NCI-H510A treated with DMSO at 0.1 percent for 48 hours (cell line): ENCODE measurements at regions not wholly inside any gene's neighbourhood (a gene's known extent, or its start where the extent isn't known, plus 50 kb on each side); places are given as distances from the start of the nearest gene placed in this dataset.
A peak's percentile ranks its signal among the peaks of the same experiment; 100 is the strongest.
"Not testable (repeated sequence)": the region's sequence is repeated elsewhere in the genome, so short reads cannot be mapped to it uniquely, and the experiment has no call there.

Experiments
- DNase-seq: peaks from one replicate; lab custom pipeline; 2025; lab: John Stamatoyannopoulos, UW

GRCh38 chrX:128616933-128617332 lies 564.7 kb upstream of the ACTRT1 start:
- DNase-seq, result no peak

- DNase-seq, result not testable (repeated sequence)
Observed at GRCh38 chrX:128606817-128607216, 554.6 kb upstream of the ACTRT1 start.

- not testable (repeated sequence) for DNase-seq
Observed at GRCh38 chrX:128606357-128606756, 554.2 kb upstream of the ACTRT1 start.

DNA sequence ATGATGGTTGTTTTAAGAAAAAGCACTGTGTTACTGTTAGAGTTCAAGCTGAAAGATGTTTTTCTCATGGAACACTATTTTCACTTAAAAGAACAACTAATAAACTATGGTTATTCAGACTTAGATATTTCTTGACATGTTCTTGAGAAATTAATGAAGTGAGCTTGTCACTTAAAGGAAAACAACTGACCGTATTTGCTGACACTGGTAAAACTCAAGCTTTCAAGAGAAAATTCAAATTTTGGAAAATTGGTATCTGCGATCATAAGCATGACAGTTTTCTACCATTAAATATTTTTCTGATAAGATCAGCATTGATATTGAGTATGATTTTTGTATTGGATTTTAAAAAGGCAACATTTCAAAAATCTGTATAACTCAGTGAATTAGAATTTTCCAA lies 549.5 kb upstream of the ACTRT1 start:
- no peak for DNase-seq

- peak; percentile 23 for DNase-seq
Observed at GRCh38 chrX:128599632-128600031, 547.4 kb upstream of the ACTRT1 start.

DNA sequence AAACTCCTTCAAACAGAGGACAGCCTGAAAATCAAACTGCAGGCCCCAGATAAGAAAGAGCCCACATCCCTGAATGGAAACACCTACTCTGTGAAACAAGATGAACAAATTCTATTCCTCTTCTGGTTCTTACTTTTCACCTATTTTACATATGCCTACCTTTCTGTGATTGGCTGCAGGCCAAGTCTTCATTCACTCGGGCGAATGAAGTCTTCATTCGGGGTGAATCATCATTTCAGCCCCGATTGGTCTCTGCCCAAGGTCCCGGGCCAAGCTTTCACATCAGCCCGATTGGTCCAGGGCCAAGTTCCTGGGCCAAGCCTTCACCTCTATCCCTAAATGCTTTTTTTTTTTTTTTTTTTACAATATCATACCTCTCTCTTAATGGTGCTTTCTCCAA lies 529.8 kb upstream of the ACTRT1 start:
- DNase-seq, result no peak

DNA sequence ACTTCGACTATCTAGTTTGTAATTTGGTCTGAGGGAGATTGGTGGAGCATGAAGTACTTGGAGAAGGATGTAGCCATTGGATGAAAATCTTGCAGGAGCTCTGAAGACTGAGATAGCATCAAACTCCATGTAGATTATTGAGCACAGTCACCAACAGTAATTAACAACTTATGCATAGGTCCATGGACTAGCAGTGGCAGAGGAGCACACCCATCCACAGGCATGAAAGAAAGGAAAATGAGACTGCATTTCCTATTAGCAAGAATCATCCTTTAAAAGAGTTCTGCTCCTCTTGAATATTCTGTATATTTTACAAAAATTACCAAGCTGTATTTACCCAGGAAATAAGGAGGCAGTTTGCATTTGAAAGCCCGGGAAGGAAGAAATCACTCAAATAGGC lies 529.4 kb upstream of the ACTRT1 start:
- no peak for DNase-seq

DNA sequence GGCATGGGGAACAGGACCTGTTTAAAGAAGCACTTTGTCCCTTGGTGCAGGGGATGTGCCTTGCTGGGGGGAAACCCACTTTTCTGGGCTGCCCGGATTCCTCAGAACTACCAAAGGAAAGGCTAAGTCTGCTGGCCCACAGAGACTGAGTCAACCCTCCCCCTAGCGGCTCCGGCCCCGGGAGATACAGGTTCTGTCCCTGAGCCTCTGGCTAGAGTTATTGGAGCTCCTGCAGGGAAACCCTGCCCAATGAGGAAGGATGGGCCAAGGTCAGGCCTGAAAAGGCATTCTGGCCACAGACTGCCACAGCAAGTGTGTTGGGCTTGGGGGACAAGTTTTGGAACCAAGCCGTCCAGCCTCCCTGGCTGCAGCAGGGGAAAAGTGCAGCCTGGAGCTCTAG lies 490.9 kb upstream of the ACTRT1 start:
- DNase-seq, result no peak

DNA sequence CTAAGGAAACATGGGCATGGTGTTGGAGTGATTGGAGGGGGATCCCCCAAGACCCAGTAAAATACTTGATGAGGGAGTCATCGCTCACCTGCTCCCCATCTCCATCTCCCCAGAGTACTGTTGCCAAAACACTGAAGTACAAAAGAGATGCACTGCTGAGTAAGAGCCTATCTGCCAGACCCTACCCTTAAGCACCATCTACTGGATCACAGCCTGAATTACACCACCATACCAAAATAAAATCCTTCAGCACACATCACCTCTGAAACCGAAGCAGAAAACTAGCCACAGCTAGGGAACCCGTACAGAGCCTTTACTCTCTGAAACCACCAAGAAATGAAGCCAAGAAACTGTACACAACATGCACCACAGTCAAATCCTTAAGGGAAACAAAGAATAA lies 466.3 kb upstream of the ACTRT1 start:
- no peak for DNase-seq

DNA sequence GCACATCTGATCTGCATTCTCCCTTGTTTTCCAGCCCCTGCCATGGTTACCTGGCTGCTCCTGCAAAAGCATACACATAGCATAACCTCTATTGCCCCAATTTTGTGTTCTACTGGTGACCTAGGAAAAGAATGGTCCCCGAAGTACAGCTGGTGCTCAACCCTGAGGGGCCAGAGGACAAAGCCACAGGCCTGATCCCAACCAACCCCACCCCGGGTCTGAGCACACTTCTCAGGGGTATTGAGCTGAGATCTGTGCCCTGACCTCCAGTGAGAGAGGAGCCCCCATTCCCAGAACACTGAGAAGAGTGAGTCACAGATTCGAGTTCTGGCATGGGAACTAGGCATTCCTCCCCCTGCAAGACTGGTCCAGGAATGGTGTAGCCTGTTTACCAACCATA lies 465.5 kb upstream of the ACTRT1 start:
- DNase-seq, result no peak

DNA sequence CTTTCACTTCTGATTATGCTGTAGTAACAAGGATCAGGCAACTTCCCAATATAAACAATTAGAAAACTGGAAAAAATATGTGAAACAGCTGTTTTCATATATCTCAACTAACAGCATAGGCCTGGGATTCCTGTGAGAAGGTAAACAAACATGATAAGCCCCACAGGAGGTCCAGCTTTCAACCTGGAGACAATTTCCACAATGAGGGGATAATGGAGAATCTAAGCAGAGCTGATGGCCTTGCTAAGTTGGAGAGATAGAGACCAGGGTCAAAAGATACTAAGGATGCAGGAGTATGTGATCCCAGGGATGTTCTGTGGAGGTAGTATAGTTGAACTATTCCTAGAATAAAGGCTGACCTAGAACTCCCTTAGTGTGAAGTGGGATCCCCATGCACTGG lies 452.3 kb upstream of the ACTRT1 start:
- no peak for DNase-seq

DNA sequence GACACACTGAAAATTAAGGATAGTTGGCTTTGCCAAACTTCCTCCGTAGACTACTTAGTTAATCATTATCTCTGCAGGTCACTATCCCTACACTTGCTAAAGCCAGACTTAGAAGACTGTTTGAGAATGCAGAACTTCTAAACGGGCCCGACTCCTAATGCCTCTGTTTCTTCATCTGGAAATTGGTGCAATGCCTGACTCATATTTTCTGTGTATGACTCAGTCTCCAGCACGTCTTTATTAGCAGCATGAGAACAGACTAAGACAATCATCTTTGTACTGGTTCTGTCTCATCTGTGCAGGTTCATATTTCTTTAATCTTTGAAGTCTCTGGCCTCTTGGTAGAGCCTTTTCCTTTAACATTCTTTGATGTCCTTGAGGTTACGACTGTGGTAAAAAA lies 411.9 kb upstream of the ACTRT1 start:
- DNase-seq, result no peak

- no peak for DNase-seq
Observed at GRCh38 chrX:128460835-128461234, 408.6 kb upstream of the ACTRT1 start.

DNA sequence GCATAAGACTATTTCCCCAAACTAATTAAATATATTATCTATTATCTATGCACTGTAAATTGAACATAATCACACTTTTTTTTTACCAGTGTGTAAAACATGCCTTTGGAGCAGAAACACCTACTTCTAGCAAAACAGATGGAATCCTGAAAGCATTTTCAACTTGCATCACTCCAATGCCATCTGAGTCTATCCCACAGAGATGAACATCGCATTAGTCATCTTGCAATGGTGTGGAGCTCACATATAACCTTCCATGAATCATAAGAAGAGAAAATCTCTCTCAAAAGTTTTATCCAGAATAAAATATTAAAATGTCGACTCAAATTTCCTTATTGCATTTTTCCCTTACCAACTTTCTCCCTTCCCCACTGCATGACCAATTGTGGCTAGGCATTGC lies 406.7 kb upstream of the ACTRT1 start:
- no peak for DNase-seq

- DNase-seq, result no peak
Observed at GRCh38 chrX:128457674-128458073, 405.5 kb upstream of the ACTRT1 start.

DNA sequence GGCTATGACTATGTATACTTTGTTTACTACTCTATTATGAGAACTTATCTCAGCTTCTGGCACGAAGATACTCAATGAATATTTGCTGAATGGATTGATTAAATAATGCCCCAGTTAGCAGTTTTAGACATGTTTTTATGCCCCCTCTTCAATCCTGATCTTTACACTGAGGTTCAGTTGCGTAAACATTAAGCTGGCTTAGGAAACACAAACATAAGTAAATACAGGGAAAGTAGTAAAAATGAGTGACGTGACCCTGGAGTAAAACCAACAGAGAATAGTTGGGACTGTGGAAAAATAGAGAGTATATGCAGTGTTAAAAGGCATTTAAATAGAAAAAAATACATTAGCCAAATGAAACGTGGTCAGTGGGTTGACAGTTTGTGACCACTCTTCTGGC lies 387.0 kb upstream of the ACTRT1 start:
- no peak for DNase-seq

DNA sequence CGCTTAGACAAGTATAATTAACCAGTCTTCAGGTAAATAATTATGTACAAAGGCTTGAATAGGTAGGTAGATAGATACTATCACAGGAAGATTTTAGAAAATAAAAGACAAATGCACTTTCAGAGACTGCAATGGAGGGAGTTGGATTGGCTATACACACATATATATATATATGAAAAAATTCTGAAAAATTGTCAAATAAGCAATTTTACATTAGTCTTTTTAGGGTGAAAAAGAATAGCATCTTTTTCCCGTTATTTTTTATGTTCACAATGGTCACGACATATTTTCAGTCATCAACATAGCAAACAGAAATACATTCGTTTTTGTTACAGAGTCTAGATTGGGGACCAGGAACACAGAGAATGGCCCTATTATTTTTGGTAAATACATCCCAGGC lies 385.9 kb upstream of the ACTRT1 start:
- DNase-seq, result no peak

- DNase-seq, result peak; percentile 34
Observed at GRCh38 chrX:128436397-128437103, 384.3 kb upstream of the ACTRT1 start.

DNA sequence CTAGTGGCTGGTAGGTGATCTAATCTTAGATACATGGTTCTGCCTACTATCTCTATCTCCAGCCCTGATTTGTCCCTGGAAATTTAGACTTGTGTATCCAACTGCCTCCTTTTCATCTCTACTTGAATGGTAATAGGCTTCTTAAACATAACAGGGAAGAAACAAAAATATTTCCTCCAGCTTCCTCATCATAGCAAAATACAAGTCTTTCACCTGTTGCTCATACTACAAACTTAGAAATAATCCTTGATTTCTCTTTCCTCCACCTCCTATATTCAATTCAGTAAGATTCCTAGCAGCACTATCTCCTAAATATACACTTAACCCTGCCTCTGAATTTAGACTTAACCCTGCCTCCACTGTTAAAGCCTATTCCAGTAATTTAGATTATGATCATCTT lies 373.3 kb upstream of the ACTRT1 start:
- DNase-seq, result no peak

DNA sequence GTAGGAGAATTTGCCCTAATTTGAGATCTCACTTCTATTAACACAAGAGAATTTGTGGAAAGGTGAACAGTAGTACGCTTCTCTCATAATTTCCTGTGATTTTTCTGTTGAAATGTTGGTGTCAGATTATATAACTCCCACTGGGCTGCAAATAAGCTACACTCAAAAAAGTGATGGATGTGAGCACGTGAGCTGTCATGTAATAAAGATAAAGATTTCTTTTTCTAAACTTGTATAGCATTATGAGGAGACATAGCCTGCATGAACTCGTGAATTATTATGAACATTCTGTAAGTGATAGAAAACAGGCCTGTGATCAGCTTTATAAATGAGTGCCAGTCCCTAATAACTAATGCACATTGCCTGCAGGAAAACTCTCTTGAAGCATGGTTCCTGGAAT lies 356.6 kb upstream of the ACTRT1 start:
- no peak for DNase-seq

DNA sequence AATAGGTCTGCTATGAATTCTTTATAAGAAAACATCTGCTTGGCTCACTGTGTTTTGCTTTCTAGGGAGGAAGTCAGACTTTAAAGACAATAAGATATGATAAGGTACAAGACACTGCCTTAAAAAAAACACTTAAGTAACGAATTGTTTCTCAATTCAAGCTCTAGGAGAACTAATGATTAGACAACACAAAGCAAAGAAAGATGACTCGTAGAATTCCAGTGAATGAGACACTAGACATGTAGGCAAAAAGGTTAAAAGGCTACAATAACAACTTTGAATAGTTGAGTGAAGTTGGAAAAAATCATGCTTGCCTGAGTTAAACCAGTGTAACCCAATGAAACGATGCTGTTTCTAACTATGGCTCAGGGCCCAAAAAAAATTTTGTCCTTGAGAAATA lies 344.4 kb upstream of the ACTRT1 start:
- DNase-seq, result no peak

- not testable (repeated sequence) for DNase-seq
Observed at GRCh38 chrX:128383846-128384245, 331.6 kb upstream of the ACTRT1 start.

- DNase-seq, result no peak
Observed at GRCh38 chrX:128365492-128365891, 313.3 kb upstream of the ACTRT1 start.

GRCh38 chrX:128335671-128336070 lies 283.5 kb upstream of the ACTRT1 start:
- no peak for DNase-seq

DNA sequence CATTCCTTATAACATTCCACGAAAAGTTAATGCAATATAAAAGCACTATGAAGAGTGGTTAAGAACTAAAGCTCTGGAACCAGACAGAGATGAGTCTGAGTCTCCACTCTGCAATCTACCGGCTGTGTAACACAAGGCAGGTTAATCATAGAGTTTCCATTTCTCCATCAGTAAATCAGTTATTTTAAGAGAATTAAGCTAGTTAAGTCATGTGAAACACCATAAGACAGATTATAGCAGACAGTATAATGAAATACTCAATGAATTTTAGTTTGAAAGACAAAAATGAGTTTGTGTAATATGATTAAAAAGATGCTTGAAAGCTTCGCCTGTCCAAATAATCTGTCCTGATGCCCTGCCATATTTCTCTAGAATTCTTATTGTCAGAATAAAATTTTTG lies 282.6 kb upstream of the ACTRT1 start:
- no peak for DNase-seq
